Amygdala (tissue), 56 donors: ENCODE measurements at regions not wholly inside any gene's neighbourhood (a gene's known extent, or its start where the extent isn't known, plus 50 kb on each side); places are given as distances from the start of the nearest gene placed in this dataset.
"Not testable (repeated sequence)": the region's sequence is repeated elsewhere in the genome, so short reads cannot be mapped to it uniquely, and the experiment has no call there.

Source experiments
- DNase-seq, 56 donors: peaks; one replicate each; lab custom pipeline; 2025; lab: John Stamatoyannopoulos, UW

DNA sequence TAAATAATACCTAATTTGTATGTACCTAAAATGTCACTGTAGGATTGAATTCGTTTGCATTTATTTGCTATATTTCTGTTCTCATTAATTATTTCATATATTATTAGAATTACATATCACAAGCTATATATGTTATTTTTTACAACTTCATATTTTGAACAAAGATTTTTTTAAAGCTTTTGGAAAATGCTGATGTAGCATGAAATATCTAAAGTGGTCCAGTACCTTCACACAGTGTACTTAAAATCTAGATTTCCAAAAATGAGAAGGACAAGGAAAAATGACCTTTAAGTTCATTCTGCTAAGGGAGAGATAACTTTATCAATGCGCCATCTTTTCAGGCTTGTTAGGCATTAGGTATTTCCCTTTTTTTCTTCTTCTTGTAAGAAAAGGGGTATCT, 71.8 kb downstream of the LARP7 start:
- DNase-seq: no peak

- DNase-seq: no peak
These were observed 78.3 kb downstream of the LARP7 start for GRCh38 chr4:112714922-112715901.

- no peak for DNase-seq
These were observed 80.9 kb downstream of the LARP7 start for GRCh38 chr4:112717856-112718255.

GRCh38 chr4:112721627-112722026, 84.7 kb downstream of the LARP7 start:
- DNase-seq: no peak

GRCh38 chr4:112726041-112726440, 89.1 kb downstream of the LARP7 start:
- DNase-seq: no peak

- DNase-seq: not testable (repeated sequence)
These were observed 90.8 kb downstream of the LARP7 start for GRCh38 chr4:112727728-112728127.

GRCh38 chr4:112731715-112732114, 94.8 kb downstream of the LARP7 start:
- no peak for DNase-seq

DNA sequence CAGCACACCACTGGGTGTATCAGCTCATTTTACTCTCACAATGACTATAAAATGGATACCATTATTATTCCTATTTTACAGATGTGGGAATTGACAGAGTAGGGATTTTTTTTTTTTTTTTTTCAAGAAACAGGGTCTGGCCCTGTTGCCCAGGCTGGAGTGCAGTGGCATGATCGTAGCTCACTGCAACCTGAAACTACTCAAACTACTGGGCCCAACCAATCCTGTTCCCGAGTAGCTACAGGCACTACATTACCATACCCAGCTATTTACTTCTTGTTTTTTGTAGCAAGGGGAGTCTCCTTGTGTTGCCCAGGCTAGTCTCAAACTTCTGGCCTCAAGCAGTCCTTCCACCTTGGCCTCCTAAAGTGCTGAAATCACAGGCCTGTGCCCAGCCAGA, 95.2 kb downstream of the LARP7 start:
- no peak for DNase-seq

GRCh38 chr4:112735474-112735951, 98.6 kb downstream of the LARP7 start:
- no peak for DNase-seq

DNA sequence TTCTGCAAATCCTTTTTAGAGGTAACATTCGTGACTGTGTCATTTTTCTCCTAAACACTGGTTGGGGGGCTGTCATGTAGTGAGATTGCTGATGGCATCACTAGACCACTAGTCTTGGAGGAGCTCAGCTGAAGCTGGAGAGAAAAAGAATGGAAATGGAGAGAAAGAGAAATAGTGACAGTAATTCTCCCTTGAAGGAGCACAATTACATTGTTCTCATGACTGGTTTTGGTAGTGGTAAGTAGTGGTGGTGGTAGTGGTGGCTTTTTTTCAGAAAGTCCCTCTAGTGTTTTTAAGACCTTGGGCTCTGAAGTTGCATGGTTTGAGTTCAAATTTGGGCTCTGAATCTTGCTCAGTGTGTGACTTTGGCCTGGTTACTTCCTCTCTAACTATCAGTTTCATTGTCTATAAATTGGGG, 99.8 kb downstream of the LARP7 start:
- no peak for DNase-seq

GRCh38 chr4:112739442-112739841, 102.5 kb downstream of the LARP7 start:
- no peak for DNase-seq

- no peak for DNase-seq
These were observed 110.1 kb downstream of the LARP7 start for GRCh38 chr4:112747036-112747435.

GRCh38 chr4:112748352-112748878, 111.5 kb downstream of the LARP7 start:
- no peak for DNase-seq

DNA sequence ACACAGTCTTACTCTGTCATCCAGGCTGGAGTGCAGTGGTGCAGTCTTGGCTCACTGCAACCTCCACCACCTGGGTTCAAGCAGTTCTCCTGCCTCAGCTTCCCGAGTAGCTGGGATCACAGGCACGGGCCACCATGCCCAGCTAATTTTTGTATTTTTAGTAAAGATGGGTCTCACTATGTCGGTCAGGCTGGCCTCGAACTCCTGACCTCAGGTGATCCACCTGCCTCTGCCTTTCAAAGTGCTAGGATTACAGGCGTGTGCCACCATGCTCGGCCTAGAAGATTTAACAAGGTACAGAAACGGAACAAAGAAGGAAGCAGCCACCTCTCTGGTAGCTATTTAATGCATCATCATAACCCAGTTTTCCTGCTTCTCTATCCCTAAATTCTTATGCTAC, 113.8 kb downstream of the LARP7 start:
- DNase-seq: not testable (repeated sequence)

GRCh38 chr4:112751447-112751846, 114.5 kb downstream of the LARP7 start:
- DNase-seq: no peak

DNA sequence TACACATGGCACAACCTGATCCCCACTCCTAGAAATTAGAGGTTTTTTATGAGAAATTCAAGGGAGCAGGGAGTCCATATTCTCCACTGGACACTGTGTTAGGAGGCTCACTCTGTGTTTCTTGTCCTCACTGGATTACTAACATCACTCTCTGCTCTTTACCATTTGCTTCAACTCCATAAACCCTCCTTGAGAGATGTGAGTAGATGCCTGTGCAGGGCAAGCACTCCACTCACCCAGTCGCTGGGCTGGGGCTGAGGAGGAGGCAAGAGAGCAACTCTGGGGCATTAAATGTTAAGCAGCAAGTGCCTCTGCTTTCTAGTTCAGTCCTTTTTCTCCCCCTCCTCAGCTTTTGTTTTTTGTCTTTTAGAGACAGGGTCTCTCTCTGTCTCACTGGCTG, 115.1 kb downstream of the LARP7 start:
- no peak for DNase-seq

DNA sequence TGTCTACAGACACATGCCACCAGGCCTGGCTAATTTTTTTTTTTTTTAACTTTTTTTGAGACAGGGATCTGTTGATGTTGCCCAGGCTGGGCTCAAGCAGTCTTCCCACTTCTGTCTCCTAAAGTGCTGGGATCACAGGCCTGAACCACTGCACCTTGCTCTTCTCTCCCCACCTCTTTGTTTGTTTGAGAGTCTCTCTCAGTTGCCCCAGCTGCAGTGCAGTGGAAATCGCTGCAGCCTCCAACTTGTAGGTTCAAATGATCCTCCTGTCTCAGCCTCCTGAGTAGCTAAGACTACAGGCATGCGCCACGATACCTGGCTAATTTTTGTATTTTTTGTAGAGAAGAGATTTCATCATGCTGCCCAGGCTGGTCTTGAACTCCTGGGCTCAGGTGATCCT, 115.6 kb downstream of the LARP7 start:
- no peak for DNase-seq

DNA sequence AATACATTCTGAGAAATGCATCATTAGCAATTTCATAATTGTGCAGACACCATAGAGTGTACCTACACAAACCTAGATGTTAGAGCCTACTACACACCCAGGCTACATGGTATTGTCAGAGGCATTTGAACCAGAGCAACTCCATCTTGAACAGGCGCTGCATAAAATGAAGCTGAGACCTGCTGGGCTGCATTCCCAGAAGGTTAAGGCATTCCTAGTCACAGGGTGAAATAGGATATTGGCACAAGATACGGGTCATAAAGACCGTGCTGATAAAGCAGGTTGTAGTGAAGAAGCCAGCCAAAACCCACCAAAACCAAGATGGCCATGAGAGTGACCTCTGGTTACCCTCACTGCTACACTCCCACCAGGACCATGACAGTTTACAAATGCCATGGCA, 116.4 kb downstream of the LARP7 start:
- no peak for DNase-seq

DNA sequence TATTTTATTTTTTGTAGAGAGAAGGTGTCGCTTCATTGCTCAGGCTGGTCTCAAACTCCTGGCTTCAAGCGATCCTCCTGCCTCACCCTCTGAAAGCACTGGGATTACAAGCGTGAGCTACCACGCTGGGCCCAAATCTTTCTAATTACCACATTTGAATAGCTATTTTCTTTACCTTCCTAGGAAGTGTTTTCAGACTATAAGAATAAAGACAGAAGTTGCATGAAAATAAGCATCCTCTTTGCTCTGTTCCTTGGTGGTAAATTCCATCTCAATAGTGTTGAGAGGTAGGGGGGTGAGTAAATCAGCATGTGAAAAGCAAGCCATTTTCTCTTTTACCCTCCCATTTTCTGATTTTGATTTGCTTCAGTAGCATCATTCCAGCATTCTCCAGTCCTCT, 122.4 kb downstream of the LARP7 start:
- no peak for DNase-seq

DNA sequence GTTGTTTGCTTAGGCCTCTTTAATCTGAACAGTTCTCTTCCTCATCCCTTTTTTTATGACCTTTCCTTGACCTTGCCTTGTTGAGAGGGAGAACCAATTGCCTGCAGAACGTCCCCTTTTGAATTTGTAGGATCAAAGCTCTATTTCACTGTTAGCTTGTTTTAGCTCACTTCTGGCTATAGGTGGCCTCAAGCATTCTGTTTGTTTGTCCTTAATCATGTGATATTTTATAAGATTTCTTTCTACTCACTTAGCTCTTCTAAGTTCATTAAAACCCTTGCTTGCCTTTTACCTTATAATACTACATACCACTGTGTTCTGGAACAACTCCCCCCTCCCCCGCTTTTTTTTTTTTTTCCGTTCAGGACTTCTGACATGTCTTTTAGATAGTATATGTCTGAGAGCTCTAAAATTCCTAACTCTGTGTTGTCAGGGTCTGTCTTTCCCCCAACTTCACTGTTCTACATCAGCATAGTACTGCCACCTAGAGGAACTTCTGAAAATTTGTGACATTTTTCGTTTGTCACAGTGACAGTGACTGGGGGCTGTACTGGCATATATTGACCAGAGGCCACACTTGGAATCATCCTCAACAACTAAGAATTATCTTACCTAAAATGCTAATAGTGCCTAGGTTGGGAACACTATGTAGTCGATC, 128.5 kb downstream of the LARP7 start:
- no peak for DNase-seq

DNA sequence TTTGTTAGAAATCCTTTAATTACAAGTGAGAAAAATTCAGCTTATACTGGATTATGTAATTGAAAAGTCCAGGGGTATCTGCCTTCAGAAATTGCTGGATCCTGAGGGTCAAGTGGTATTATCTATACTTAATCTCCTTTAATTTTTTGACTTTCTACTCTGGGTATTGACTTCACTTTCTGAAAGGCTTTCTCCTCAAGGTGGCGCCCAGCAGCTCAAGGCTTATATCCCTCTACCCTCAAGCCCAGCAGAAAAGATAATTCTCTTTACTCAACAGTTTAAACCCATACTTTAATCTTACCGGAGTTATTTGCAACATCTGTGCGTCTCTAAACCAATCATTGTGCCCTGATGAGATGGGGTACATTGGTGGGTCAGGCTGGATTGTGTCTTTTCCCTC, 129.5 kb downstream of the LARP7 start:
- DNase-seq: peak in 5 of 56 donors; percentile 0 to 21 (median 8)
